ENCODE measurements at regions not wholly inside any gene's neighbourhood (a gene's known extent, or its start where the extent isn't known, plus 50 kb on each side); places are given as distances from the start of the nearest gene placed in this dataset.
"Not testable (repeated sequence)": the region's sequence is repeated elsewhere in the genome, so short reads cannot be mapped to it uniquely, and the experiment has no call there.

DNA sequence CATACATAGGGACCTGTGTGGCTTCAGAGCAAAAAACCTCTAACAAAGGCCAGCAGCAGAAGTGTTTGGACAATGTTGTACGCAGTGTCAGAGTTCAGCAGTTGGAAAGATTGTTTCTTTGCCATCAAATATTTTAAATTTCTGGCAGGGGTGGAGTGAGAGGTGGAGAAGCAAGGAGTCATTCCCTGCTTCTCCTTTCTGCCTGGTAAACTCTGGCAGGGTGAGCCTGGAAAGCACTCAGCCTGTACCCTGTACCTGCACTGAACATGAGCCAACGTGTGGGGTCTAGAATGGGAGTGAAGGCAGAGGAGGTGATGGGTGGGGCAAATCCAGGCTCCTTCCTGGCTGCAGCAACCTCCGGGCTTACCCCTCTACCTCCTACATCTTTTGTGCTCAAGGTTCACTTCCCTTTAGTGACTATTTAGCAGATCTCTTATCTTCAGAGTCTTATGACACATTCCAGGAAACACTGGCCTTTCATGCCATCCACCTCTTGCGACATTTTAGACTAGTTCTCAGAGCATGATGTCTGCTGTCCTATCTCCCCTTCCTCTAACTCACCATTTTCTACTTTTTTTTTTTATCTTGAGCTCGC lies 445.0 kb upstream of the PIK3R1 start:
- H3K9me3 ChIP-seq (ENCODE audit: control insufficient read depth, insufficient read depth, low read depth, low read length), result no peaks in the 10 kb centered on the region
- no peaks in the 10 kb centered on the region for H3K36me3 ChIP-seq (ENCODE audit: control insufficient read depth, insufficient read depth, low read length)
- H3K27me3 ChIP-seq (ENCODE audit: control insufficient read depth, insufficient read depth, low read length), result no peaks in the 10 kb centered on the region
- no peak overlapping the region for H3K27ac ChIP-seq (ENCODE audit: low read depth, low read length)
- H3K4me1 ChIP-seq (ENCODE audit: control insufficient read depth, insufficient read depth, low read length), result peaks cover 37% of the 10 kb centered on the region
- H3K9ac ChIP-seq (ENCODE audit: low read length), result no peak overlapping the region
- no peak overlapping the region for H3K4me3 ChIP-seq (ENCODE audit: low read depth, low read length)

DNA sequence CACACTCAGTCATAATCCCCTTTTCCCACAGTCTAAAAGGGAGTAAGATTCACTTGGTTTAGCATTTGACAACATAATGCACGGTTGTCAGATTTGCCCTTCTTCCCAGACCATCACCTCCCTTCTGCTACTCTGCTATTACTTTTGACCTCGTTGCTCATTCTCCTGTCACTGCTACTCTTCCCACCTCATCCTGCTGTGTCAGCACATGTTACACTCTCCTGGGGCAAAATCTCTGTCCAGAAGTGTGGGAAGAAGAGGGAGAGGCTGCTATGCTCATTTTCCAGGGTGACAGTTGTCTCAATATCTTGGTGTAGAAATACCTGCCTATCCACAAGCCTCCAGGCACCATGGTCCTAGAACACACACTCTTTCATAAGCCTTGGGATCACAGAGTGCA lies 449.9 kb upstream of the PIK3R1 start:
- H3K9ac ChIP-seq (ENCODE audit: low read length), result no peak overlapping the region
- H3K4me3 ChIP-seq (ENCODE audit: low read depth, low read length), result no peak overlapping the region
- H3K27me3 ChIP-seq (ENCODE audit: control insufficient read depth, insufficient read depth, low read length), result no peaks in the 10 kb centered on the region
- peaks cover 7% of the 10 kb centered on the region for H3K36me3 ChIP-seq (ENCODE audit: control insufficient read depth, insufficient read depth, low read length)
- H3K27ac ChIP-seq (ENCODE audit: low read depth, low read length), result no peak overlapping the region
- H3K9me3 ChIP-seq (ENCODE audit: control insufficient read depth, insufficient read depth, low read depth, low read length), result no peaks in the 10 kb centered on the region
- H3K4me1 ChIP-seq (ENCODE audit: control insufficient read depth, insufficient read depth, low read length), result peaks cover 4% of the 10 kb centered on the region

- H3K4me3 ChIP-seq (ENCODE audit: low read depth, low read length); H3K27me3 ChIP-seq (ENCODE audit: control insufficient read depth, insufficient read depth, low read length); H3K27ac ChIP-seq (ENCODE audit: low read depth, low read length); H3K4me1 ChIP-seq (ENCODE audit: control insufficient read depth, insufficient read depth, low read length); H3K36me3 ChIP-seq (ENCODE audit: control insufficient read depth, insufficient read depth, low read length); H3K9ac ChIP-seq (ENCODE audit: low read length): not testable (repeated sequence)
- peaks cover 33% of the 10 kb centered on the region for H3K9me3 ChIP-seq (ENCODE audit: control insufficient read depth, insufficient read depth, low read depth, low read length)
These were observed 457.8 kb upstream of the PIK3R1 start for GRCh38 chr5:67757771-67758170.

DNA sequence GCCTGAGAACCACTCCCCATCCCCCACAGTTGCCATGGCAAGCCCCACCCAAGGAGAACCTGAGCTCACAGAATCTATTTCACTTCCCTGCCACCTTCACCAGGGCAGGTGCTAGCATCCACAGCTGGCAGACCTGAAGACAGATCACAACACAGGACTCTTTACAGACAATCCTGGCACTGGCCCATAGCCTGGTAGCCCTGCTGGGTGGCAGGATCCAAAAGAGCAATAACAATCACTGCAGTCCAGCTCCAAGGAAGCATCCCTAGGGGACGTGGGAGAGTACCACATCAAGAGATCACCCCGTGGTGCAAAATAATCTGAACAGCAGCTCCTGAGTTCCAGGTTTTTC lies 463.2 kb upstream of the PIK3R1 start:
- Histone ChIP-seq H3K9me3 (ENCODE audit: control insufficient read depth, insufficient read depth, low read depth, low read length) (peaks cover 49% of the 10 kb centered on the region), H3K4me1 (ENCODE audit: control insufficient read depth, insufficient read depth, low read length) (peaks cover 10% of the 10 kb centered on the region), H3K36me3 (ENCODE audit: control insufficient read depth, insufficient read depth, low read length) (no peaks in the 10 kb centered on the region), H3K27ac (ENCODE audit: low read depth, low read length) (peak overlapping the region; percentile 28; the same call in 1 of the 2 replicates), H3K4me3 (ENCODE audit: low read depth, low read length) (no peak overlapping the region), H3K9ac (ENCODE audit: low read length) (no peak overlapping the region), H3K27me3 (ENCODE audit: control insufficient read depth, insufficient read depth, low read length) (no peaks in the 10 kb centered on the region)

- Histone ChIP-seq H3K27ac (ENCODE audit: low read depth, low read length) (no peak overlapping the region), H3K4me3 (ENCODE audit: low read depth, low read length) (no peak overlapping the region), H3K9me3 (ENCODE audit: control insufficient read depth, insufficient read depth, low read depth, low read length) (peaks cover 46% of the 10 kb centered on the region), H3K9ac (ENCODE audit: low read length) (no peak overlapping the region), H3K36me3 (ENCODE audit: control insufficient read depth, insufficient read depth, low read length) (no peaks in the 10 kb centered on the region; the same call in 1 of the 2 replicates), H3K4me1 (ENCODE audit: control insufficient read depth, insufficient read depth, low read length) (peaks cover 10% of the 10 kb centered on the region), H3K27me3 (ENCODE audit: control insufficient read depth, insufficient read depth, low read length) (no peaks in the 10 kb centered on the region)
These were observed 467.3 kb upstream of the PIK3R1 start for GRCh38 chr5:67748165-67748690.

DNA sequence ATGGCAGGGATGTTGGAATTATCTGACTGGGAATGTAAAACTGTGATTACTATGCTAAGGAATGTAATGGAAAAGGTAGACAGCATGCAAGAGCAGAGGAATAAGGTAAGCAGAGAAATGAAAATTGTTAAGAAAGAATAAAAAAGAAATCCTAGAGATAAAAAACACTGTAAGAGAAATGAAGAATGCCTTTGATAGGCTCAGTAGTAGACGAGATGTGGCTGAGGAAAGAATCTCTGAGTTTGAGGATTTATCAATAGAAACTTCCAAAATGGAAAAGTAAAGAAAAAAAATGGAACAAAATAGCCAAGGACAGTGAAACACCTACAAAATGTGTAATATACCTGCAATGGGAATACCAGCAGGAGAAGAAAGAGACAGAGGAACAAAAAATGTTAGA lies 468.5 kb upstream of the PIK3R1 start:
- Histone ChIP-seq H3K36me3 (ENCODE audit: control insufficient read depth, insufficient read depth, low read length) (no peaks in the 10 kb centered on the region; the same call in 1 of the 2 replicates), H3K9me3 (ENCODE audit: control insufficient read depth, insufficient read depth, low read depth, low read length) (peaks cover 41% of the 10 kb centered on the region), H3K4me1 (ENCODE audit: control insufficient read depth, insufficient read depth, low read length) (peaks cover 6% of the 10 kb centered on the region), H3K27me3 (ENCODE audit: control insufficient read depth, insufficient read depth, low read length) (no peaks in the 10 kb centered on the region), H3K9ac (ENCODE audit: low read length) (no peak overlapping the region), H3K27ac (ENCODE audit: low read depth, low read length) (no peak overlapping the region), H3K4me3 (ENCODE audit: low read depth, low read length) (no peak overlapping the region)

GRCh38 chr5:67746608-67747007 lies 468.9 kb upstream of the PIK3R1 start:
- H3K4me1 ChIP-seq (ENCODE audit: control insufficient read depth, insufficient read depth, low read length); H3K36me3 ChIP-seq (ENCODE audit: control insufficient read depth, insufficient read depth, low read length); H3K27ac ChIP-seq (ENCODE audit: low read depth, low read length); H3K9ac ChIP-seq (ENCODE audit: low read length); H3K4me3 ChIP-seq (ENCODE audit: low read depth, low read length); H3K27me3 ChIP-seq (ENCODE audit: control insufficient read depth, insufficient read depth, low read length): not testable (repeated sequence)
- peaks cover 38% of the 10 kb centered on the region; the same call in 1 of the 2 replicates for H3K9me3 ChIP-seq (ENCODE audit: control insufficient read depth, insufficient read depth, low read depth, low read length)

DNA sequence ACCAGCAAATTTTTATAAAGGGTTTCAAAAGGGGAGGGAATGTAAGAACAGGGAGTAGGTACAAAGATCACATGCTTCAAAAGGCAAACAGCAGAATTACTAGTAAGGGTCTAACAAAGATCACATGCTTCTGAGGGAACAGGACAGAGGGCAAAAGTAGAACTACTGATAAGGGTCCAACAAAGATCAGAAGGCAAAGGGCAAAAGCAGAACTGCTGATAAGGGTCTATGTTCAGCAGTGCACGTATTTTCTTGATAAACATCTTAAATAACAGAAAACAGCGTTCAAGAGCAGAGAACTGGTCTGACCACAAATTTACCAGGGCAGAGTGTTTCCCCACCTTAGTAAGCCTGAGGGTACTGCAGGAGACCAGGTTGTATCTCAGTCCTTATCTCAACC lies 469.5 kb upstream of the PIK3R1 start:
- Histone ChIP-seq H3K36me3 (ENCODE audit: control insufficient read depth, insufficient read depth, low read length) (no peaks in the 10 kb centered on the region; the same call in 1 of the 2 replicates), H3K4me3 (ENCODE audit: low read depth, low read length) (no peak overlapping the region), H3K27ac (ENCODE audit: low read depth, low read length) (no peak overlapping the region), H3K27me3 (ENCODE audit: control insufficient read depth, insufficient read depth, low read length) (no peaks in the 10 kb centered on the region), H3K9ac (ENCODE audit: low read length) (no peak overlapping the region), H3K4me1 (ENCODE audit: control insufficient read depth, insufficient read depth, low read length) (no peaks in the 10 kb centered on the region), H3K9me3 (ENCODE audit: control insufficient read depth, insufficient read depth, low read depth, low read length) (peaks cover 37% of the 10 kb centered on the region; the same call in 1 of the 2 replicates)

GRCh38 chr5:67732921-67733320 lies 482.6 kb upstream of the PIK3R1 start:
- peaks cover 15% of the 10 kb centered on the region for H3K4me1 ChIP-seq (ENCODE audit: control insufficient read depth, insufficient read depth, low read length)
- H3K9me3 ChIP-seq (ENCODE audit: control insufficient read depth, insufficient read depth, low read depth, low read length), result no peaks in the 10 kb centered on the region
- no peaks in the 10 kb centered on the region for H3K36me3 ChIP-seq (ENCODE audit: control insufficient read depth, insufficient read depth, low read length)
- H3K4me3 ChIP-seq (ENCODE audit: low read depth, low read length), result no peak overlapping the region
- H3K27ac ChIP-seq (ENCODE audit: low read depth, low read length), result no peak overlapping the region
- no peak overlapping the region for H3K9ac ChIP-seq (ENCODE audit: low read length)
- H3K27me3 ChIP-seq (ENCODE audit: control insufficient read depth, insufficient read depth, low read length), result no peaks in the 10 kb centered on the region

GRCh38 chr5:67732471-67732870 lies 483.1 kb upstream of the PIK3R1 start:
- Histone ChIP-seq H3K9ac (ENCODE audit: low read length) (no peak overlapping the region), H3K36me3 (ENCODE audit: control insufficient read depth, insufficient read depth, low read length) (no peaks in the 10 kb centered on the region), H3K9me3 (ENCODE audit: control insufficient read depth, insufficient read depth, low read depth, low read length) (no peaks in the 10 kb centered on the region), H3K27ac (ENCODE audit: low read depth, low read length) (no peak overlapping the region), H3K27me3 (ENCODE audit: control insufficient read depth, insufficient read depth, low read length) (no peaks in the 10 kb centered on the region), H3K4me3 (ENCODE audit: low read depth, low read length) (no peak overlapping the region), H3K4me1 (ENCODE audit: control insufficient read depth, insufficient read depth, low read length) (peaks cover 15% of the 10 kb centered on the region)

DNA sequence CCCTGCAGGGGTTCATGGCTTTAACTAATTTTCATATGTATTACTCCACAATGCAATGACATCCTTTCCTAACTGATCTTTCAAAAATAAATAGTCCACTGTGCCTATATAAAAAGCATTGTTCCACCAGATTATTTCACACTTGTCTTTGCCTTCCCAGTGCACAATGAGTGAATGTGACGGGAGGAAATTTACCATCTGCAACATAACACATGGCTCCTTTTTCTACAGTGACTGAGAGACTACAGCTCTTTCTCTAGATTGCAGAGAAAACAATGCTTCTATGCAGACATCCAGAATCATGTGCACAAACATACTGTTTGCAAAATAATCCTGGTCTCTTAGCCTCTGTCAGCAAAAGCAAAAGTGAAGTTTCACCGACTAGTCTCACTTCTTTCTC lies 483.7 kb upstream of the PIK3R1 start:
- Histone ChIP-seq H3K4me3 (ENCODE audit: low read depth, low read length) (no peak overlapping the region), H3K9me3 (ENCODE audit: control insufficient read depth, insufficient read depth, low read depth, low read length) (no peaks in the 10 kb centered on the region), H3K36me3 (ENCODE audit: control insufficient read depth, insufficient read depth, low read length) (no peaks in the 10 kb centered on the region), H3K27ac (ENCODE audit: low read depth, low read length) (no peak overlapping the region), H3K4me1 (ENCODE audit: control insufficient read depth, insufficient read depth, low read length) (peaks cover 15% of the 10 kb centered on the region), H3K27me3 (ENCODE audit: control insufficient read depth, insufficient read depth, low read length) (no peaks in the 10 kb centered on the region), H3K9ac (ENCODE audit: low read length) (no peak overlapping the region)

Data from HUES6 (cell line).